Upper lobe of left lung (tissue), 4 donors: ENCODE measurements at regions not wholly inside any gene's neighbourhood (a gene's known extent, or its start where the extent isn't known, plus 50 kb on each side); places are given as distances from the start of the nearest gene placed in this dataset.

Experiments
- POLR2A ChIP-seq, 4 donors: fragments of 450-650 bp; IDR thresholded peaks; one replicate each; pipeline ENCODE4 v1.5.1; 2016 to 2017; ENCODE audit warnings: antibody characterized with exemption in 4 of 4, mild to moderate bottlenecking in 2 of 4
- POLR2AphosphoS5 ChIP-seq, 2 donors: sonication (generic); formaldehyde crosslinking; IDR thresholded peaks; one replicate each; pipeline ENCODE4 v1.5.1; 2017; ENCODE audit warnings: antibody characterized with exemption in 2 of 2
- TF ChIP-seq, protein P1 (sequence below), 6 experiments: fragments of 450-650 bp in 4 of 6; fragments of 200-600 bp in 2 of 6; sonication (generic) in 2 of 6; IDR thresholded peaks; one replicate each; pipeline ENCODE4 v1.5.1; 2016 to 2019; ENCODE audit warnings: antibody characterized with exemption in 6 of 6

DNA sequence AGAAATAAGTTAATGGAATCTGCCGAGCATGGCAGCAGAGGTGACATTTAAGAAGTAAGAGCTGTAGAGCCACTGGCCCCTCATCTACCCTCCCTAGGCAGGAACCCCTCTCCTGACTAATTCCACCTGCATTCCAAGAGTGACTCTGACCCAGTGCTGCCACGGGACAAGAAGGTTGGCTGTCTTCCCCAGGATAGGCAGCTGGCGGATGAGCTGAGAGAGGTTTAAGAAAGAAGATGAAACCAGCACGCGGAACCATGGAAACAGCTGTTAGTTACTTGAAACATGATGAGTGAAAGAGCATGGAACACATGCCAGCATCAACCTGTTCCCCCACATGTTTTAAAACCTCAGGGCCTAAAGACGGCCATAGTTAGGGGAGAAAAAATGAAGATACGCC is 74.1 kb downstream of the RND3 start:
- TF ChIP-seq, protein P1, sequence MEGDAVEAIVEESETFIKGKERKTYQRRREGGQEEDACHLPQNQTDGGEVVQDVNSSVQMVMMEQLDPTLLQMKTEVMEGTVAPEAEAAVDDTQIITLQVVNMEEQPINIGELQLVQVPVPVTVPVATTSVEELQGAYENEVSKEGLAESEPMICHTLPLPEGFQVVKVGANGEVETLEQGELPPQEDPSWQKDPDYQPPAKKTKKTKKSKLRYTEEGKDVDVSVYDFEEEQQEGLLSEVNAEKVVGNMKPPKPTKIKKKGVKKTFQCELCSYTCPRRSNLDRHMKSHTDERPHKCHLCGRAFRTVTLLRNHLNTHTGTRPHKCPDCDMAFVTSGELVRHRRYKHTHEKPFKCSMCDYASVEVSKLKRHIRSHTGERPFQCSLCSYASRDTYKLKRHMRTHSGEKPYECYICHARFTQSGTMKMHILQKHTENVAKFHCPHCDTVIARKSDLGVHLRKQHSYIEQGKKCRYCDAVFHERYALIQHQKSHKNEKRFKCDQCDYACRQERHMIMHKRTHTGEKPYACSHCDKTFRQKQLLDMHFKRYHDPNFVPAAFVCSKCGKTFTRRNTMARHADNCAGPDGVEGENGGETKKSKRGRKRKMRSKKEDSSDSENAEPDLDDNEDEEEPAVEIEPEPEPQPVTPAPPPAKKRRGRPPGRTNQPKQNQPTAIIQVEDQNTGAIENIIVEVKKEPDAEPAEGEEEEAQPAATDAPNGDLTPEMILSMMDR (IDR thresholded peaks at IDR 0.05), result no peak
- TF ChIP-seq POLR2A (IDR thresholded peaks at IDR 0.05), result no peak
- no peak for TF ChIP-seq POLR2AphosphoS5 (IDR thresholded peaks at IDR 0.05)
